Erythroblast (primary cell): ENCODE measurements at regions not wholly inside any gene's neighbourhood (a gene's known extent, or its start where the extent isn't known, plus 50 kb on each side); places are given as distances from the start of the nearest gene placed in this dataset.

Source experiments
- GATA1 ChIP-seq: IDR thresholded peaks from 2 replicates; pipeline ENCODE4 v1.6.1; 2011; ENCODE audit warnings: low read depth, mild to moderate bottlenecking, control low read depth, low read length, moderate library complexity
- POLR2A ChIP-seq: IDR thresholded peaks from 2 replicates; pipeline ENCODE4 v1.6.1; 2011; ENCODE audit warnings: mild to moderate bottlenecking, low read length

DNA sequence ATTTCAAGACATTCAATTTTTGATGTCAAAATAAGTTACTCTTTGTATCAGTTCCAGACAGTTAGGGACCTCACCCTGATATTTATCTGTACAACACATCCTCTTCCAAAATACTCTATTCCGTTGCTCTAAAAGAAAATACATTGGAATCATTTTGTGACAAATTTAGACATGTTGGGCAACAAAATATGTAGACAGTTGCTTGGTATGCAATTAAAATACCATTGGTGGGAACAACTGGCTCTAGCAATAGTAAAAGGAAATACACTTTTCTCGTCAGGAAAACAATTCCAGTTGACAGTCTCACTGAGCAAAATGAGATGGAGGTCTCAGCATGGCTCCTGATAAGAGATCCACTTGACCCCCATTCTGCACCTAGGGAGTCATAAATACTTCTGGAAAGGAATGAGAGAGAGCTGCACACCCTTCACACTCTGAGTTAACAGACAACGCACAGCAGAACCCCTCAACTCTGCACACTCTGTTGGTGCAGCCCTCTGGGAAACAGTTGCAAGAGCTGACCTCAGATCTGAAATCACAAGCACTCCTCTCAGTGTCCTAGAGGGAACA, 171.3 kb upstream of the NT5E start:
- TF ChIP-seq POLR2A (no peak), GATA1 (no peak)
